ENCODE measurements at regions not wholly inside any gene's neighbourhood (a gene's known extent, or its start where the extent isn't known, plus 50 kb on each side); places are given as distances from the start of the nearest gene placed in this dataset.

DNA sequence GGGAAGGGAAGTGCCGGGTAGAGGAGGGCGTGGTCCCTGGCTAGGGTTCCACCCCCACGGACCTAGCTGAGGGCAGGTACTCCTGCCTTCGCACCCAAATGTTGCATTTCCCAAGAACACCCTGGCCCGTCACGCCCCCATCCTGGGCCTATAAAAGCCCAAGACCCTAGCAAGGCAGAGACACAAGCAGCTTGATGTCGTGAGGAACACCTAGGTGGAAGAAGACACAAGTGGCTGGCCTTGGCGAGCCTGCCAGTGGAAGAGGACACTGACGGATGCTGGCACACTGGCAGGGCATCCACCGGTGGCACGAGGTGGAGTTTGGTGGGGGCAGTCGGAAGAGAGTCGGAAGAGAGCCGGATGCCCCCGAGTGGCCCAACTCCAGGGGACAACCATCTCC, 244.8 kb upstream of the CTSO start:
- no peak overlapping the region for H3K4me3 ChIP-seq
- no peaks in the 10 kb centered on the region for H3K36me3 ChIP-seq (ENCODE audit: insufficient read depth)
- no peak overlapping the region for H3K27ac ChIP-seq (ENCODE audit: low read depth)
- H4K20me1 ChIP-seq (replicated peaks; ENCODE audit: insufficient read depth): no peaks in the 10 kb centered on the region
- TF ChIP-seq POLR2AphosphoS5 (IDR thresholded peaks at IDR 0.05; ENCODE audit: low read depth) (no peak), ZNF114 (CRISPR knock-in tag; IDR thresholded peaks at IDR 0.05) (no peak), CREB1 (CRISPR knock-in tag; IDR thresholded peaks at IDR 0.05; ENCODE audit: low read depth) (no peak), EZH2 (IDR thresholded peaks at IDR 0.05; ENCODE audit: low read depth, unreplicated experiment) (no peak), JUNB (IDR thresholded peaks at IDR 0.05; ENCODE audit: unreplicated experiment) (no peak), EZH2phosphoT487 (IDR thresholded peaks at IDR 0.05; ENCODE audit: unreplicated experiment) (no peak), ZNF331 (CRISPR knock-in tag; IDR thresholded peaks at IDR 0.05; ENCODE audit: low read depth) (no peak), NANOG (IDR thresholded peaks at IDR 0.05; ENCODE audit: borderline replicate concordance) (no peak), CTCF (conservative IDR thresholded peaks at IDR 0.05; ENCODE audit: low read depth in 2 of 2) (no peak), STAT1 (IDR thresholded peaks at IDR 0.05; ENCODE audit: unreplicated experiment) (no peak)
- TF ChIP-seq, protein P1, sequence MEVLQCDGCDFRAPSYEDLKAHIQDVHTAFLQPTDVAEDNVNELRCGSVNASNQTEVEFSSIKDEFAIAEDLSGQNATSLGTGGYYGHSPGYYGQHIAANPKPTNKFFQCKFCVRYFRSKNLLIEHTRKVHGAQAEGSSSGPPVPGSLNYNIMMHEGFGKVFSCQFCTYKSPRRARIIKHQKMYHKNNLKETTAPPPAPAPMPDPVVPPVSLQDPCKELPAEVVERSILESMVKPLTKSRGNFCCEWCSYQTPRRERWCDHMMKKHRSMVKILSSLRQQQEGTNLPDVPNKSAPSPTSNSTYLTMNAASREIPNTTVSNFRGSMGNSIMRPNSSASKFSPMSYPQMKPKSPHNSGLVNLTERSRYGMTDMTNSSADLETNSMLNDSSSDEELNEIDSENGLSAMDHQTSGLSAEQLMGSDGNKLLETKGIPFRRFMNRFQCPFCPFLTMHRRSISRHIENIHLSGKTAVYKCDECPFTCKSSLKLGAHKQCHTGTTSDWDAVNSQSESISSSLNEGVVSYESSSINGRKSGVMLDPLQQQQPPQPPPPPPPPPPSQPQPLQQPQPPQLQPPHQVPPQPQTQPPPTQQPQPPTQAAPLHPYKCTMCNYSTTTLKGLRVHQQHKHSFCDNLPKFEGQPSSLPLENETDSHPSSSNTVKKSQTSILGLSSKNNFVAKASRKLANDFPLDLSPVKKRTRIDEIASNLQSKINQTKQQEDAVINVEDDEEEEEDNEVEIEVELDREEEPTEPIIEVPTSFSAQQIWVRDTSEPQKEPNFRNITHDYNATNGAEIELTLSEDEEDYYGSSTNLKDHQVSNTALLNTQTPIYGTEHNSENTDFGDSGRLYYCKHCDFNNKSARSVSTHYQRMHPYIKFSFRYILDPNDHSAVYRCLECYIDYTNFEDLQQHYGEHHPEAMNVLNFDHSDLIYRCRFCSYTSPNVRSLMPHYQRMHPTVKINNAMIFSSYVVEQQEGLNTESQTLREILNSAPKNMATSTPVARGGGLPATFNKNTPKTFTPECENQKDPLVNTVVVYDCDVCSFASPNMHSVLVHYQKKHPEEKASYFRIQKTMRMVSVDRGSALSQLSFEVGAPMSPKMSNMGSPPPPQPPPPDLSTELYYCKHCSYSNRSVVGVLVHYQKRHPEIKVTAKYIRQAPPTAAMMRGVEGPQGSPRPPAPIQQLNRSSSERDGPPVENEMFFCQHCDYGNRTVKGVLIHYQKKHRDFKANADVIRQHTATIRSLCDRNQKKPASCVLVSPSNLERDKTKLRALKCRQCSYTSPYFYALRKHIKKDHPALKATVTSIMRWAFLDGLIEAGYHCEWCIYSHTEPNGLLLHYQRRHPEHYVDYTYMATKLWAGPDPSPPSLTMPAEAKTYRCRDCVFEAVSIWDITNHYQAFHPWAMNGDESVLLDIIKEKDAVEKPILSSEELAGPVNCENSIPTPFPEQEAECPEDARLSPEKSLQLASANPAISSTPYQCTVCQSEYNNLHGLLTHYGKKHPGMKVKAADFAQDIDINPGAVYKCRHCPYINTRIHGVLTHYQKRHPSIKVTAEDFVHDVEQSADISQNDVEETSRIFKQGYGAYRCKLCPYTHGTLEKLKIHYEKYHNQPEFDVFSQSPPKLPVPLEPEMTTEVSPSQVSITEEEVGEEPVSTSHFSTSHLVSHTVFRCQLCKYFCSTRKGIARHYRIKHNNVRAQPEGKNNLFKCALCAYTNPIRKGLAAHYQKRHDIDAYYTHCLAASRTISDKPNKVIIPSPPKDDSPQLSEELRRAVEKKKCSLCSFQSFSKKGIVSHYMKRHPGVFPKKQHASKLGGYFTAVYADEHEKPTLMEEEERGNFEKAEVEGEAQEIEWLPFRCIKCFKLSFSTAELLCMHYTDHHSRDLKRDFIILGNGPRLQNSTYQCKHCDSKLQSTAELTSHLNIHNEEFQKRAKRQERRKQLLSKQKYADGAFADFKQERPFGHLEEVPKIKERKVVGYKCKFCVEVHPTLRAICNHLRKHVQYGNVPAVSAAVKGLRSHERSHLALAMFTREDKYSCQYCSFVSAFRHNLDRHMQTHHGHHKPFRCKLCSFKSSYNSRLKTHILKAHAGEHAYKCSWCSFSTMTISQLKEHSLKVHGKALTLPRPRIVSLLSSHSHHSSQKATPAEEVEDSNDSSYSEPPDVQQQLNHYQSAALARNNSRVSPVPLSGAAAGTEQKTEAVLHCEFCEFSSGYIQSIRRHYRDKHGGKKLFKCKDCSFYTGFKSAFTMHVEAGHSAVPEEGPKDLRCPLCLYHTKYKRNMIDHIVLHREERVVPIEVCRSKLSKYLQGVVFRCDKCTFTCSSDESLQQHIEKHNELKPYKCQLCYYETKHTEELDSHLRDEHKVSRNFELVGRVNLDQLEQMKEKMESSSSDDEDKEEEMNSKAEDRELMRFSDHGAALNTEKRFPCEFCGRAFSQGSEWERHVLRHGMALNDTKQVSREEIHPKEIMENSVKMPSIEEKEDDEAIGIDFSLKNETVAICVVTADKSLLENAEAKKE (CRISPR knock-in tag; IDR thresholded peaks at IDR 0.05): no peak
- TF ChIP-seq, protein P2, sequence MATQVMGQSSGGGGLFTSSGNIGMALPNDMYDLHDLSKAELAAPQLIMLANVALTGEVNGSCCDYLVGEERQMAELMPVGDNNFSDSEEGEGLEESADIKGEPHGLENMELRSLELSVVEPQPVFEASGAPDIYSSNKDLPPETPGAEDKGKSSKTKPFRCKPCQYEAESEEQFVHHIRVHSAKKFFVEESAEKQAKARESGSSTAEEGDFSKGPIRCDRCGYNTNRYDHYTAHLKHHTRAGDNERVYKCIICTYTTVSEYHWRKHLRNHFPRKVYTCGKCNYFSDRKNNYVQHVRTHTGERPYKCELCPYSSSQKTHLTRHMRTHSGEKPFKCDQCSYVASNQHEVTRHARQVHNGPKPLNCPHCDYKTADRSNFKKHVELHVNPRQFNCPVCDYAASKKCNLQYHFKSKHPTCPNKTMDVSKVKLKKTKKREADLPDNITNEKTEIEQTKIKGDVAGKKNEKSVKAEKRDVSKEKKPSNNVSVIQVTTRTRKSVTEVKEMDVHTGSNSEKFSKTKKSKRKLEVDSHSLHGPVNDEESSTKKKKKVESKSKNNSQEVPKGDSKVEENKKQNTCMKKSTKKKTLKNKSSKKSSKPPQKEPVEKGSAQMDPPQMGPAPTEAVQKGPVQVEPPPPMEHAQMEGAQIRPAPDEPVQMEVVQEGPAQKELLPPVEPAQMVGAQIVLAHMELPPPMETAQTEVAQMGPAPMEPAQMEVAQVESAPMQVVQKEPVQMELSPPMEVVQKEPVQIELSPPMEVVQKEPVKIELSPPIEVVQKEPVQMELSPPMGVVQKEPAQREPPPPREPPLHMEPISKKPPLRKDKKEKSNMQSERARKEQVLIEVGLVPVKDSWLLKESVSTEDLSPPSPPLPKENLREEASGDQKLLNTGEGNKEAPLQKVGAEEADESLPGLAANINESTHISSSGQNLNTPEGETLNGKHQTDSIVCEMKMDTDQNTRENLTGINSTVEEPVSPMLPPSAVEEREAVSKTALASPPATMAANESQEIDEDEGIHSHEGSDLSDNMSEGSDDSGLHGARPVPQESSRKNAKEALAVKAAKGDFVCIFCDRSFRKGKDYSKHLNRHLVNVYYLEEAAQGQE (IDR thresholded peaks at IDR 0.05; ENCODE audit: unreplicated experiment): no peak
- TF ChIP-seq, protein P3, sequence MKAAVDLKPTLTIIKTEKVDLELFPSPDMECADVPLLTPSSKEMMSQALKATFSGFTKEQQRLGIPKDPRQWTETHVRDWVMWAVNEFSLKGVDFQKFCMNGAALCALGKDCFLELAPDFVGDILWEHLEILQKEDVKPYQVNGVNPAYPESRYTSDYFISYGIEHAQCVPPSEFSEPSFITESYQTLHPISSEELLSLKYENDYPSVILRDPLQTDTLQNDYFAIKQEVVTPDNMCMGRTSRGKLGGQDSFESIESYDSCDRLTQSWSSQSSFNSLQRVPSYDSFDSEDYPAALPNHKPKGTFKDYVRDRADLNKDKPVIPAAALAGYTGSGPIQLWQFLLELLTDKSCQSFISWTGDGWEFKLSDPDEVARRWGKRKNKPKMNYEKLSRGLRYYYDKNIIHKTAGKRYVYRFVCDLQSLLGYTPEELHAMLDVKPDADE (IDR thresholded peaks at IDR 0.05): no peak
- H3K9me2 ChIP-seq (ENCODE audit: insufficient read depth): no peaks in the 10 kb centered on the region
- no peak overlapping the region for H3K27ac Mint-ChIP-seq
- no peak overlapping the region for H2AFZ ChIP-seq
- H3K79me2 ChIP-seq (replicated peaks; ENCODE audit: insufficient read depth): no peaks in the 10 kb centered on the region
- H3K4me1 ChIP-seq (ENCODE audit: insufficient read depth): no peaks in the 10 kb centered on the region
- H3K4me3 Mint-ChIP-seq: no peak overlapping the region
- DNase-seq (ENCODE audit: low spot score): no peak
- peaks cover 3% of the 10 kb centered on the region; the same call in 2 of the 3 replicates for H3K4me1 Mint-ChIP-seq
- H3K27me3 ChIP-seq (ENCODE audit: insufficient read depth): no peaks in the 10 kb centered on the region
- H3F3A ChIP-seq (replicated peaks; ENCODE audit: low read depth): no peaks in the 10 kb centered on the region
- no peaks in the 10 kb centered on the region; the same call in 2 of the 3 replicates for H3K9me3 Mint-ChIP-seq
- no peak overlapping the region for H3K4me2 ChIP-seq
- peaks cover 5% of the 10 kb centered on the region for H3K27me3 Mint-ChIP-seq (ENCODE audit: insufficient read depth, low read depth, poor library complexity)
- no peak for ATAC-seq
- H3K36me3 Mint-ChIP-seq (ENCODE audit: low read depth): no peaks in the 10 kb centered on the region

Measured in GM23338 (cell line).